ENCODE measurements at regions not wholly inside any gene's neighbourhood (a gene's known extent, or its start where the extent isn't known, plus 50 kb on each side); places are given as distances from the start of the nearest gene placed in this dataset.

GRCh38 chr16:16863672-16864071 lies 484.7 kb downstream of the NPIPA7 start:
- in situ Hi-C loops (cut with MboI; ENCODE audit: low sequenced_read_pairs) (loop anchor here (25.0 kb wide), 1 partner anchor 599 kb away; the partner anchor contains the start of gene XYLT1), dilution Hi-C loops (cut with HindIII; ENCODE audit: low sequenced_read_pairs, unreplicated experiment) (no loop called here), intact Hi-C loops (cut with micrococcal nuclease) (no loop called here)
- no peak overlapping the region for H3K4ac ChIP-seq (ENCODE audit: low read depth, low read length)
- H3K27ac ChIP-seq (ENCODE audit: insufficient read depth, low read length) = no peak overlapping the region
- no peaks in the 10 kb centered on the region for H3K4me1 ChIP-seq (ENCODE audit: control insufficient read depth, insufficient read depth, low read length)
- no peaks in the 10 kb centered on the region for H3K79me1 ChIP-seq (ENCODE audit: low read depth in 1 of 2, low read length in 2 of 2)
- POLR2A ChIA-PET (ENCODE audit: unreplicated experiment) = no interaction called here
- H2AK5ac ChIP-seq (ENCODE audit: low read depth, low read length) = no peak overlapping the region
- no peak overlapping the region for H2AK9ac ChIP-seq (replicated peaks; ENCODE audit: low read depth, low read length, poor library complexity)
- H3K4me3 ChIP-seq (ENCODE audit: insufficient read depth, low read depth, low read length) = no peak overlapping the region
- ATAC-seq (ENCODE audit: low read depth) (no peak), DNase-seq (no peak)
- no peak overlapping the region for H4K8ac ChIP-seq (ENCODE audit: low read depth in 2 of 2, low read length in 2 of 2)
- H3K36me3 ChIP-seq (ENCODE audit: control insufficient read depth, insufficient read depth, low read length) = no peaks in the 10 kb centered on the region
- H4K5ac ChIP-seq (ENCODE audit: low read depth, low read length) = no peak overlapping the region
- H3K9ac ChIP-seq (ENCODE audit: low read depth, low read length) = no peak overlapping the region
- H3K9me3 ChIP-seq (ENCODE audit: control insufficient read depth, insufficient read depth, low read length) = peaks cover 2% of the 10 kb centered on the region; the same call in 1 of the 2 replicates
- H2BK5ac ChIP-seq (ENCODE audit: low read depth, low read length, poor library complexity, severe bottlenecking) = no peak overlapping the region
- no peak overlapping the region for H3K18ac ChIP-seq (ENCODE audit: low read depth, low read length)
- no peak overlapping the region for H3K14ac ChIP-seq (replicated peaks; ENCODE audit: low read depth, low read length)
- no peak overlapping the region for H3K56ac ChIP-seq (ENCODE audit: extremely low read depth, insufficient read depth, low read length)
- H2BK20ac ChIP-seq (ENCODE audit: low read depth, low read length) = no peak overlapping the region
- H2AFZ ChIP-seq (replicated peaks; ENCODE audit: low read length, poor library complexity) = no peak overlapping the region
- TF ChIP-seq NFE2L2 (IDR thresholded peaks at IDR 0.05; ENCODE audit: low read depth, low read length) (no peak), FOS (IDR thresholded peaks at IDR 0.05; ENCODE audit: low read depth, low read length) (no peak), MAZ (IDR thresholded peaks at IDR 0.05; ENCODE audit: borderline replicate concordance, low read depth, low read length) (no peak), RCOR1 (IDR thresholded peaks at IDR 0.05; ENCODE audit: insufficient replicate concordance, low read length) (no peak)
- H3K23ac ChIP-seq (ENCODE audit: low read depth, low read length) = no peak overlapping the region
- no peaks in the 10 kb centered on the region for H3K9me1 ChIP-seq (ENCODE audit: insufficient read depth, low read length)
- H3K27me3 ChIP-seq (ENCODE audit: control insufficient read depth, insufficient read depth, low read length) = no peaks in the 10 kb centered on the region
- 70% methylated on average over 1 of the region's 6 CpGs; no CpG with 5 or more reads in 1 of the 2 experiments for WGBS, 2 experiments (ENCODE audit: extremely low coverage in 2 of 2, insufficient read length in 1 of 2)
- no peak overlapping the region for H2BK120ac ChIP-seq (ENCODE audit: low read depth, low read length)
- BruUV-seq (replicated peaks) = no TSS peak
- CTCF ChIA-PET = interaction anchor here (0.6 kb wide), 1 partner anchor 328 kb away, joined by 3 read pairs; no protein-coding TSS in a partner anchor
- no peak overlapping the region for H2BK15ac ChIP-seq (ENCODE audit: low read depth, low read length)
- H4K20me1 ChIP-seq (ENCODE audit: insufficient read depth, low read length) = no peaks in the 10 kb centered on the region
- no peak overlapping the region for H3K4me2 ChIP-seq (ENCODE audit: low read depth, low read length)
- no peak overlapping the region for H4K91ac ChIP-seq (ENCODE audit: insufficient read depth, low read depth, low read length)
